HepG2 (cell line): ENCODE measurements at regions not wholly inside any gene's neighbourhood (a gene's known extent, or its start where the extent isn't known, plus 50 kb on each side); places are given as distances from the start of the nearest gene placed in this dataset.
A peak's percentile ranks its signal among the peaks of the same experiment; 100 is the strongest.

Experiments used
- ATAC-seq: fragments of 200-7000 bp; cut with Tn5 transposase; 3 replicates; pipeline ENCODE4 v1.9.1; 2020; ENCODE audit warnings: mild to moderate bottlenecking, moderate library complexity
- BruUV-seq: library from RNA; stranded (reverse); fragments of 400-500 nt; replicated peaks from 2 replicates; lab custom pipeline; 2021; lab: Mats Ljungman, UMichigan
- CTCF ChIA-PET: fragments of 300-600 bp; formaldehyde crosslinking; extraction: SDS; loops from one replicate; lab custom pipeline; 2021; ENCODE audit warnings: low total read pairs, inconsistent platforms, low intra/inter-chr PET ratio; lab: Yijun Ruan, JAX
- POLR2A ChIA-PET: fragments of 350-600 bp; sonication (Branson Sonifier 250); formaldehyde crosslinking; loops from one replicate; lab custom pipeline; 2020; ENCODE audit warnings: antibody characterized with exemption, inconsistent platforms; lab: Yijun Ruan, JAX
- DNase-seq: peaks from one replicate; pipeline ENCODE4 v3.0.0-alpha.2; 2015; ENCODE audit warnings: low spot score
- FAIRE-seq: peaks from 3 replicates; lab custom pipeline; 2011; peaks lifted over from hg19 to GRCh38; lab: Jason Lieb, UNC
- H2AFZ ChIP-seq: one replicate; pipeline ENCODE4 v1.6.1; 2011; ENCODE audit warnings: low read length, inconsistent platforms
- H3K27ac ChIP-seq: fragments of 300-600 bp; 3 replicates; pipeline ENCODE4 v1.8.0; 2011; ENCODE audit warnings: mixed run types, mild to moderate bottlenecking, mixed read lengths, low read length, inconsistent platforms; ENCODE audit not compliant: insufficient read depth; ENCODE audit errors: extremely low read length
- H3K27me3 ChIP-seq, 2 experiments: fragments of 200-600 bp in 1 of 2; 2 replicates in 1 of 2; 3 replicates in 1 of 2; pipeline versions ENCODE4 v1.6.0 to v1.8.0; 2011; ENCODE audit warnings: low read length in 2 of 2, mild to moderate bottlenecking in 2 of 2, moderate library complexity in 2 of 2, inconsistent platforms in 1 of 2; ENCODE audit not compliant: insufficient read depth in 2 of 2, control insufficient read depth in 1 of 2
- H3K36me3 ChIP-seq, 2 experiments: fragments of 200-600 bp in 1 of 2; replicated peaks in 1 of 2; 2 replicates in 1 of 2; 3 replicates in 1 of 2; pipeline versions ENCODE4 v1.5.1 to v1.8.0; 2011; ENCODE audit warnings: low read length in 2 of 2, inconsistent platforms in 1 of 2; ENCODE audit not compliant: insufficient read depth in 2 of 2, control insufficient read depth in 1 of 2
- H3K4me1 ChIP-seq: 2 replicates; pipeline ENCODE4 v1.5.1; 2012; ENCODE audit warnings: low read length, inconsistent platforms; ENCODE audit not compliant: insufficient read depth
- H3K4me2 ChIP-seq: 2 replicates; pipeline ENCODE4 v1.6.0; 2011; ENCODE audit warnings: low read depth, low read length, inconsistent platforms
- H3K4me3 ChIP-seq, 3 experiments: fragments of 200-600 bp in 1 of 3; sonication (generic), shearing (Covaris generic) in 1 of 3; replicated peaks in 1 of 3; 2 replicates each; pipeline ENCODE4 v1.5.1; 2011 to 2016; ENCODE audit warnings: low read length in 3 of 3, inconsistent platforms in 2 of 3, low read depth in 2 of 3, mild to moderate bottlenecking in 2 of 3, control low read depth in 1 of 3, mixed read lengths in 1 of 3; ENCODE audit not compliant: insufficient read depth in 1 of 3
- H3K79me2 ChIP-seq: one replicate; pipeline ENCODE4 v1.6.1; 2011; ENCODE audit warnings: low read length, inconsistent platforms; ENCODE audit not compliant: insufficient read depth
- H3K9ac ChIP-seq: 2 replicates; pipeline ENCODE4 v1.6.0; 2011; ENCODE audit warnings: mild to moderate bottlenecking, low read depth, low read length, inconsistent platforms; ENCODE audit not compliant: insufficient read depth
- H3K9me3 ChIP-seq: 2 replicates; pipeline ENCODE4 v1.5.1; 2012; ENCODE audit warnings: mild to moderate bottlenecking, low read length
- H4K20me1 ChIP-seq: 2 replicates; pipeline ENCODE4 v1.6.0; 2011; ENCODE audit warnings: inconsistent platforms, mild to moderate bottlenecking, low read length, moderate library complexity; ENCODE audit not compliant: insufficient read depth
- CENPBD1 ChIP-seq: sonication (generic); formaldehyde crosslinking; IDR thresholded peaks from 2 replicates; pipeline ENCODE4 v1.8.0; 2022; ENCODE audit warnings: missing genetic modification reagents, low read depth, mild to moderate bottlenecking, borderline replicate concordance
- CREB1 ChIP-seq, 2 experiments: fragments of 450-650 bp in 1 of 2; IDR thresholded peaks; 2 replicates each; pipeline ENCODE4 v1.6.1; 2016 to 2017; ENCODE audit warnings: control low read depth in 1 of 2, mild to moderate bottlenecking in 1 of 2, missing compliant biosample characterization in 1 of 2, missing genetic modification characterization in 1 of 2
- MAFF ChIP-seq: IDR thresholded peaks from 2 replicates; pipeline ENCODE4 v1.6.1; 2011; ENCODE audit warnings: low read depth, low read length, improper control_type of control experiment
- MAFK ChIP-seq, 2 experiments: IDR thresholded peaks in 1 of 2; conservative IDR thresholded peaks in 1 of 2; 2 replicates each; pipeline ENCODE4 v1.6.1; 2011; ENCODE audit warnings: improper control_type of control experiment in 2 of 2, low read length in 2 of 2
- MXI1 ChIP-seq: IDR thresholded peaks from 3 replicates; pipeline ENCODE4 v1.6.1; 2012; ENCODE audit warnings: low read depth, low read length, inconsistent platforms, borderline replicate concordance
- WGBS: methylation state at CpG from one replicate; pipeline ENCODE4 v1.1.6; 2017; ENCODE audit warnings: low lambda C conversion rate; 5-methylcytosine and 5-hydroxymethylcytosine counted together
- in situ Hi-C: cut with HindIII; loops from 2 replicates; pipeline ENCODE4 v1.10.0; 2017; ENCODE audit warnings: low pct_unique_long_range_greater_than_20kb; ENCODE audit not compliant: extremely low pct_ligation_motif_present
- intact Hi-C: fragments of 100-400 bp; cut with micrococcal nuclease; formaldehyde crosslinking; loops from one replicate; pipeline ENCODE4 v1.10.0; 2022; ENCODE audit not compliant: unreplicated experiment
- TF ChIP-seq, protein P1 (sequence below): sonication (generic); formaldehyde crosslinking; IDR thresholded peaks from 2 replicates; pipeline ENCODE4 v1.4.0; 2020; ENCODE audit warnings: mild to moderate bottlenecking, missing genetic modification reagents, borderline replicate concordance

GRCh38 chr12:113634982-113635381 is 163.3 kb upstream of the LHX5 start (continued):
- TF ChIP-seq CENPBD1 (CRISPR knock-in tag): no peak

- ChIA-PET POLR2A (no interaction called here), CTCF (no interaction called here)
Measured at GRCh38 chr12:113634474-113634873, 162.8 kb upstream of the LHX5 start.

GRCh38 chr12:113633678-113634332 is 162.1 kb upstream of the LHX5 start:
- H3K4me1 ChIP-seq: no peaks in the 10 kb centered on the region
- H3K9me3 ChIP-seq: no peaks in the 10 kb centered on the region
- DNase-seq (no peak), ATAC-seq (no peak)
- no peaks in the 10 kb centered on the region for H3K79me2 ChIP-seq
- H3K27me3 ChIP-seq: peaks cover 3 to 20% of the 10 kb centered on the region in 2 experiments; a peak in 3 of 5 replicates
- POLR2A ChIA-PET: no interaction called here
- no TSS peak for BruUV-seq
- in situ Hi-C loops: no loop called here
- H4K20me1 ChIP-seq: no peaks in the 10 kb centered on the region
- CTCF ChIA-PET: no interaction called here
- TF ChIP-seq CREB1 (IDR thresholded peaks at IDR 0.05) (peak; percentile 7; the same call in 1 of the 2 replicates), CREB1 (CRISPR knock-in tag; IDR thresholded peaks at IDR 0.05) (no peak), MAFK (conservative IDR thresholded peaks at IDR 0.05 in 1 of 2, IDR thresholded peaks at IDR 0.05 in 1 of 2; ENCODE audit: low read length in 2 of 2) (peak; percentile 85 to 88; a peak in 3 of 4 replicates), MAFF (peak; percentile 76)
- TF ChIP-seq, protein P1, sequence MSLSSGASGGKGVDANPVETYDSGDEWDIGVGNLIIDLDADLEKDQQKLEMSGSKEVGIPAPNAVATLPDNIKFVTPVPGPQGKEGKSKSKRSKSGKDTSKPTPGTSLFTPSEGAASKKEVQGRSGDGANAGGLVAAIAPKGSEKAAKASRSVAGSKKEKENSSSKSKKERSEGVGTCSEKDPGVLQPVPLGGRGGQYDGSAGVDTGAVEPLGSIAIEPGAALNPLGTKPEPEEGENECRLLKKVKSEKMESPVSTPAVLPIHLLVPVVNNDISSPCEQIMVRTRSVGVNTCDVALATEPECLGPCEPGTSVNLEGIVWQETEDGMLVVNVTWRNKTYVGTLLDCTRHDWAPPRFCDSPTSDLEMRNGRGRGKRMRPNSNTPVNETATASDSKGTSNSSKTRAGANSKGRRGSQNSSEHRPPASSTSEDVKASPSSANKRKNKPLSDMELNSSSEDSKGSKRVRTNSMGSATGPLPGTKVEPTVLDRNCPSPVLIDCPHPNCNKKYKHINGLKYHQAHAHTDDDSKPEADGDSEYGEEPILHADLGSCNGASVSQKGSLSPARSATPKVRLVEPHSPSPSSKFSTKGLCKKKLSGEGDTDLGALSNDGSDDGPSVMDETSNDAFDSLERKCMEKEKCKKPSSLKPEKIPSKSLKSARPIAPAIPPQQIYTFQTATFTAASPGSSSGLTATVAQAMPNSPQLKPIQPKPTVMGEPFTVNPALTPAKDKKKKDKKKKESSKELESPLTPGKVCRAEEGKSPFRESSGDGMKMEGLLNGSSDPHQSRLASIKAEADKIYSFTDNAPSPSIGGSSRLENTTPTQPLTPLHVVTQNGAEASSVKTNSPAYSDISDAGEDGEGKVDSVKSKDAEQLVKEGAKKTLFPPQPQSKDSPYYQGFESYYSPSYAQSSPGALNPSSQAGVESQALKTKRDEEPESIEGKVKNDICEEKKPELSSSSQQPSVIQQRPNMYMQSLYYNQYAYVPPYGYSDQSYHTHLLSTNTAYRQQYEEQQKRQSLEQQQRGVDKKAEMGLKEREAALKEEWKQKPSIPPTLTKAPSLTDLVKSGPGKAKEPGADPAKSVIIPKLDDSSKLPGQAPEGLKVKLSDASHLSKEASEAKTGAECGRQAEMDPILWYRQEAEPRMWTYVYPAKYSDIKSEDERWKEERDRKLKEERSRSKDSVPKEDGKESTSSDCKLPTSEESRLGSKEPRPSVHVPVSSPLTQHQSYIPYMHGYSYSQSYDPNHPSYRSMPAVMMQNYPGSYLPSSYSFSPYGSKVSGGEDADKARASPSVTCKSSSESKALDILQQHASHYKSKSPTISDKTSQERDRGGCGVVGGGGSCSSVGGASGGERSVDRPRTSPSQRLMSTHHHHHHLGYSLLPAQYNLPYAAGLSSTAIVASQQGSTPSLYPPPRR (CRISPR knock-in tag): no peak
- TF ChIP-seq, all 625 proteins: peak for 3
- H2AFZ ChIP-seq: no peak overlapping the region
- H3K27ac ChIP-seq: no peak overlapping the region
- no peak overlapping the region for H3K4me2 ChIP-seq
- no peaks in the 10 kb centered on the region for H3K36me3 ChIP-seq
- no peak overlapping the region for H3K9ac ChIP-seq
- no peak for FAIRE-seq
- intact Hi-C loops: loop anchor here (5.0 kb wide), 1 partner anchor 122 kb away; no protein-coding TSS in a partner anchor
- H3K4me3 ChIP-seq: no peak overlapping the region

More at GRCh38 chr12:113634474-113634873, 162.8 kb upstream of the LHX5 start:
- TF ChIP-seq MXI1 (no peak), MAFK (conservative IDR thresholded peaks at IDR 0.05 in 1 of 2, IDR thresholded peaks at IDR 0.05 in 1 of 2; ENCODE audit: low read length in 2 of 2) (no peak)
- DNase-seq: no peak
- Histone ChIP-seq H3K36me3 (no peaks in the 10 kb centered on the region), H2AFZ (no peak overlapping the region), H3K9ac (no peak overlapping the region), H3K4me2 (no peak overlapping the region), H3K27me3 (peaks cover 3 to 26% of the 10 kb centered on the region in 2 experiments; a peak in 3 of 5 replicates), H3K79me2 (no peaks in the 10 kb centered on the region), H3K9me3 (no peaks in the 10 kb centered on the region), H4K20me1 (no peaks in the 10 kb centered on the region), H3K27ac (no peak overlapping the region), H3K4me3 (no peak overlapping the region), H3K4me1 (no peaks in the 10 kb centered on the region)
- intact Hi-C loops (loop anchor here (5.0 kb wide), 1 partner anchor 122 kb away; no protein-coding TSS in a partner anchor), in situ Hi-C loops (no loop called here)
- 0% methylated on average over 6 of the region's 6 CpGs for WGBS
- no peak for ATAC-seq
- no TSS peak for BruUV-seq
- FAIRE-seq: no peak
